Rectal smooth muscle tissue (tissue), 1 donor: ENCODE measurements at regions not wholly inside any gene's neighbourhood (a gene's known extent, or its start where the extent isn't known, plus 50 kb on each side); places are given as distances from the start of the nearest gene placed in this dataset.

ENCODE experiments used
- H3K27ac ChIP-seq: one replicate; pipeline ENCODE4 v1.7.0; 2013; ENCODE audit warnings: low read depth, low read length, inconsistent platforms
- H3K27me3 ChIP-seq: one replicate; pipeline ENCODE4 v1.7.0; 2013; ENCODE audit warnings: low read length; ENCODE audit not compliant: control insufficient read depth, insufficient read depth
- H3K36me3 ChIP-seq: one replicate; pipeline ENCODE4 v1.7.0; 2013; ENCODE audit warnings: low read length; ENCODE audit not compliant: control insufficient read depth, insufficient read depth
- H3K4me1 ChIP-seq: one replicate; pipeline ENCODE4 v1.7.0; 2013; ENCODE audit warnings: low read length; ENCODE audit not compliant: control insufficient read depth, insufficient read depth
- H3K4me3 ChIP-seq: one replicate; pipeline ENCODE4 v1.7.0; 2013; ENCODE audit warnings: low read length
- H3K9ac ChIP-seq: one replicate; pipeline ENCODE4 v1.7.0; 2013; ENCODE audit warnings: low read length

- H3K4me3 ChIP-seq = no peak overlapping the region
- no peaks in the 10 kb centered on the region for H3K27me3 ChIP-seq
- no peaks in the 10 kb centered on the region for H3K36me3 ChIP-seq
- H3K27ac ChIP-seq = no peak overlapping the region
- no peaks in the 10 kb centered on the region for H3K4me1 ChIP-seq
- no peak overlapping the region for H3K9ac ChIP-seq
Measured at GRCh38 chr9:29637471-29638237, 2064.4 kb upstream of the C9orf72 start.

- Histone ChIP-seq H3K27ac (no peak overlapping the region), H3K36me3 (no peaks in the 10 kb centered on the region), H3K27me3 (no peaks in the 10 kb centered on the region), H3K4me1 (no peaks in the 10 kb centered on the region), H3K4me3 (no peak overlapping the region), H3K9ac (no peak overlapping the region)
Measured at GRCh38 chr9:29640507-29640906, 2067.2 kb upstream of the C9orf72 start.

GRCh38 chr9:29644514-29644913 lies 2071.2 kb upstream of the C9orf72 start:
- Histone ChIP-seq H3K4me3 (no peak overlapping the region), H3K27me3 (no peaks in the 10 kb centered on the region), H3K27ac (no peak overlapping the region), H3K36me3 (no peaks in the 10 kb centered on the region), H3K4me1 (no peaks in the 10 kb centered on the region), H3K9ac (no peak overlapping the region)

- H3K27ac ChIP-seq = no peak overlapping the region
- H3K4me1 ChIP-seq = no peaks in the 10 kb centered on the region
- no peak overlapping the region for H3K9ac ChIP-seq
- no peaks in the 10 kb centered on the region for H3K27me3 ChIP-seq
- no peak overlapping the region for H3K4me3 ChIP-seq
- H3K36me3 ChIP-seq = no peaks in the 10 kb centered on the region
Measured at GRCh38 chr9:29647451-29647850, 2074.2 kb upstream of the C9orf72 start.

GRCh38 chr9:29648132-29648531 lies 2074.9 kb upstream of the C9orf72 start:
- no peaks in the 10 kb centered on the region for H3K36me3 ChIP-seq

GRCh38 chr9:29648601-29649000 lies 2075.3 kb upstream of the C9orf72 start:
- no peaks in the 10 kb centered on the region for H3K36me3 ChIP-seq
- no peaks in the 10 kb centered on the region for H3K4me1 ChIP-seq

More at GRCh38 chr9:29648132-29648531, 2074.9 kb upstream of the C9orf72 start:
- Histone ChIP-seq H3K4me3 (no peak overlapping the region), H3K27ac (no peak overlapping the region), H3K27me3 (no peaks in the 10 kb centered on the region), H3K9ac (no peak overlapping the region), H3K4me1 (no peaks in the 10 kb centered on the region)

GRCh38 chr9:29656641-29657406 lies 2083.5 kb upstream of the C9orf72 start:
- H3K4me3 ChIP-seq = no peak overlapping the region
- no peak overlapping the region for H3K27ac ChIP-seq
- H3K27me3 ChIP-seq = no peaks in the 10 kb centered on the region
- H3K36me3 ChIP-seq = no peaks in the 10 kb centered on the region
- H3K4me1 ChIP-seq = no peaks in the 10 kb centered on the region
- H3K9ac ChIP-seq = no peak overlapping the region

More at GRCh38 chr9:29648601-29649000, 2075.3 kb upstream of the C9orf72 start:
- H3K27me3 ChIP-seq = no peaks in the 10 kb centered on the region
- H3K9ac ChIP-seq = no peak overlapping the region
- H3K4me3 ChIP-seq = no peak overlapping the region
- H3K27ac ChIP-seq = no peak overlapping the region

- Histone ChIP-seq H3K27me3 (no peaks in the 10 kb centered on the region), H3K4me3 (no peak overlapping the region), H3K4me1 (no peaks in the 10 kb centered on the region), H3K27ac (no peak overlapping the region), H3K36me3 (no peaks in the 10 kb centered on the region), H3K9ac (no peak overlapping the region)
Measured at GRCh38 chr9:29657821-29658220, 2084.5 kb upstream of the C9orf72 start.

- H3K9ac ChIP-seq = no peak overlapping the region
- H3K4me3 ChIP-seq = no peak overlapping the region
- H3K27me3 ChIP-seq = no peaks in the 10 kb centered on the region
Measured at GRCh38 chr9:29659014-29659413, 2085.7 kb upstream of the C9orf72 start.

GRCh38 chr9:29659736-29660135 lies 2086.5 kb upstream of the C9orf72 start:
- Histone ChIP-seq H3K9ac (no peak overlapping the region), H3K36me3 (no peaks in the 10 kb centered on the region), H3K4me3 (no peak overlapping the region), H3K27ac (no peak overlapping the region), H3K4me1 (no peaks in the 10 kb centered on the region), H3K27me3 (no peaks in the 10 kb centered on the region)

More at GRCh38 chr9:29659014-29659413, 2085.7 kb upstream of the C9orf72 start:
- H3K4me1 ChIP-seq = no peaks in the 10 kb centered on the region
- no peaks in the 10 kb centered on the region for H3K36me3 ChIP-seq
- no peak overlapping the region for H3K27ac ChIP-seq

- no peaks in the 10 kb centered on the region for H3K4me1 ChIP-seq
- no peaks in the 10 kb centered on the region for H3K36me3 ChIP-seq
- no peak overlapping the region for H3K27ac ChIP-seq
- H3K4me3 ChIP-seq = no peak overlapping the region
- no peaks in the 10 kb centered on the region for H3K27me3 ChIP-seq
- no peak overlapping the region for H3K9ac ChIP-seq
Measured at GRCh38 chr9:29668732-29669131, 2095.5 kb upstream of the C9orf72 start.

- H3K27ac ChIP-seq = no peak overlapping the region
- no peak overlapping the region for H3K4me3 ChIP-seq
- H3K27me3 ChIP-seq = no peaks in the 10 kb centered on the region
- H3K9ac ChIP-seq = no peak overlapping the region
- no peaks in the 10 kb centered on the region for H3K4me1 ChIP-seq
- no peaks in the 10 kb centered on the region for H3K36me3 ChIP-seq
Measured at GRCh38 chr9:29669613-29670012, 2096.3 kb upstream of the C9orf72 start.
